NCI-H146 treated with DMSO at 0.1 percent for 48 hours (cell line): ENCODE measurements at regions not wholly inside any gene's neighbourhood (a gene's known extent, or its start where the extent isn't known, plus 50 kb on each side); places are given as distances from the start of the nearest gene placed in this dataset.
"Not testable (repeated sequence)": the region's sequence is repeated elsewhere in the genome, so short reads cannot be mapped to it uniquely, and the experiment has no call there.

ENCODE experiments used
- DNase-seq: peaks from one replicate; lab custom pipeline; 2025; ENCODE audit not compliant: unreplicated experiment; lab: John Stamatoyannopoulos, UW

DNA sequence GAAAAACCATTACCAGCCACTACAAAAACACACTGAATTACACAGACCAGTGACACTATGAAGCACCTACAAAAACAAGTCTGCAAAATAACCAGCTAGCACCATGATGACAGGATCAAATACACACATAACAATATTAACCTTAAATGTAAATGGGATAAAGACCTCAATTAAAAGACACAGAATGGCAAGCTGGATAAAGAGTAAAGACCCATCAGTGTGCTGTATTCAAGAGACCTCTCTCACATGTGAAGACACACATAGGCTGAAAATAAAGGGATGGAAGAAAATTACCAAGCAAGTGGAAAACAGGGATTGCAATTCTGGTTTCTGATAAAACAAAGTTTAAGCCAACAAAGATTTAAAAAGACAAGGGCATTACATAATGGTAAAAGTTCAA lies 482.7 kb upstream of the MCTP2 start:
- DNase-seq, result no peak

GRCh38 chr15:93734976-93735375 lies 496.4 kb upstream of the MCTP2 start:
- not testable (repeated sequence) for DNase-seq

DNA sequence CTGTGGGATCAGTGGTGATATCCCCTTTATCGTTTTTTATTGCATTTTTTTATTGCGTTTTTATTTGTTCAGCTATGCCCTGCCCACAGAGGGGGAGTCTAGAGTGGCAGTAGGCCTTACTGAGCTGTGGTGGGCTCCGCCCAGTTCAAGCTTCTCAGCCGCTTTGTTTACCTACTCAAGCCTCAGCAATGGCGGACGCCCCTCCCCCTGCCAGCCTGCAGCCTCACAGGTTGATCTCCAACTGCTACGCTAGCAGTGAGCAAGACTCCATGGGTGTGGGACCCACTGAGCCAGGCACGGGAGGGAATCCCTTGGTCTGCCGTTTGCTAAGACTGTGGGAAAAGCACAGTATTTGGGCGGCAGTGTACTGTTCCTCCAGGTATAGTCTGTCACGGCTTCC lies 500.6 kb upstream of the MCTP2 start:
- no peak for DNase-seq

GRCh38 chr15:93722165-93722564 lies 509.2 kb upstream of the MCTP2 start:
- DNase-seq, result no peak

GRCh38 chr15:93720607-93721006 lies 510.8 kb upstream of the MCTP2 start:
- no peak for DNase-seq

DNA sequence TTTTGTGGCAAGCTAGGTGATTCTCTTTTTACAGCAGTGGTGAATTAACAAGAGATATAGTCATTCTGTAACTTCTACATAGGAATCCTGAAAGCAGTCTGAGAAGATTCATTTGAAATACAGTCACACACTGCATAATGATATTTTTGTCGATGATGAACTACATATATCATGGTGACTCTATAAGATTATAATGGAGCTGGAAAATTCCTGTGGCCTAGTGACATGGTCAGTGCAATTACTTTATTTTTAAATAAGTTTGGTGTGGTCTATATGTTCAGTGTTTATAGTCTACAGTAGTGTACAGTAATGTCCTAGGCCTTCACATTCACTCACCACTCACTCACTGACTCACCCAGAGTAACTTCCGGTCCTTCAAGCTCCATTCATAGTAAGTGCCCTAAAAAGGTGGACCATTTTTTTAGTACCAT lies 511.4 kb upstream of the MCTP2 start:
- no peak for DNase-seq

DNA sequence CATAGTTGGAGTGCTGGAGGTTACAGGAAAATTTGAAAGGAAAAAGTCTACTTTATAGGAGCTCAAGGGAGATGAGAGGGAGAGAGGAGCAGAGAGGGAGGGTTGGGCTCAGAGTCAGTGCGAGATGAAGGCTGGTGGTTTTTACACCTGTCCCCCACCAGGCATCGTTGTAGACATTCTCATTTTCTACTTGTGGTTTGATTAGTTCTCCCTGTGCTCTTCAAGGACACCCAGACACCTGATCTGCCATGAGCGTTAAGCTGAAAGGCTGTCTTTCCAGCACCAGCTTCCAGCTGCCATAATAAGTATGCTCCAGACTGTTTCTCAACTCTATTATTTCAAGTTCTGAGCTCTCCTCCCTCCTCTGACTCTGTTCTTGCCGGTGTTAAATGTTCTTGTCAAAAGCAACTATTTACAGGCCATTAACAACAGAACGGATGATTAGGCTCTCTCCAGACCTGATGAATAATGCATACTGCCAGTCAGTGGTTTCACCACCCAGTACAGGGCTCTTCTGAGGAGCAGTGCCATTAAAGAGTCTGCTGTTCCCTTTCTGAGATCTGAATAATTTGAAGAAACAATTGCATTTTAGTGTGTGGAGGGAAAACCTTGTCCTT lies 514.6 kb upstream of the MCTP2 start:
- DNase-seq, result no peak

DNA sequence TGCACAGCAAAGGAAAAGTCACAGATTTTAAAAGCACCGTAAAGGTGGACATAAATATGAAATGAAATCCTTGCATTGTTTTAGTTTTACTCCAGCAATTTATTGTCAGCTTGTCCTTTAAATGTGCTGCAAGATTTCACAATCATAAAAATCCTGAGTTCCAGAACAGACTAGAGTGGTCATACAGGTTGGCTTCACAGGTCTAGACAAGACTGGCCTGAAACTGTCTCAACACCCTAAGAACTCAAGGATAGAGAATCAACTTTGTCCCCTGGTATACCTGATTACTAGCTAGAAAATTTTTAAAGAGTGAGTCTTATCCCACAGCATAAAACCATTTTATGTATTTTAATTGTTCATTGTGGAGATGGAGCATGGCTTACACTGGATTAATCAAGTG lies 521.7 kb upstream of the MCTP2 start:
- no peak for DNase-seq

DNA sequence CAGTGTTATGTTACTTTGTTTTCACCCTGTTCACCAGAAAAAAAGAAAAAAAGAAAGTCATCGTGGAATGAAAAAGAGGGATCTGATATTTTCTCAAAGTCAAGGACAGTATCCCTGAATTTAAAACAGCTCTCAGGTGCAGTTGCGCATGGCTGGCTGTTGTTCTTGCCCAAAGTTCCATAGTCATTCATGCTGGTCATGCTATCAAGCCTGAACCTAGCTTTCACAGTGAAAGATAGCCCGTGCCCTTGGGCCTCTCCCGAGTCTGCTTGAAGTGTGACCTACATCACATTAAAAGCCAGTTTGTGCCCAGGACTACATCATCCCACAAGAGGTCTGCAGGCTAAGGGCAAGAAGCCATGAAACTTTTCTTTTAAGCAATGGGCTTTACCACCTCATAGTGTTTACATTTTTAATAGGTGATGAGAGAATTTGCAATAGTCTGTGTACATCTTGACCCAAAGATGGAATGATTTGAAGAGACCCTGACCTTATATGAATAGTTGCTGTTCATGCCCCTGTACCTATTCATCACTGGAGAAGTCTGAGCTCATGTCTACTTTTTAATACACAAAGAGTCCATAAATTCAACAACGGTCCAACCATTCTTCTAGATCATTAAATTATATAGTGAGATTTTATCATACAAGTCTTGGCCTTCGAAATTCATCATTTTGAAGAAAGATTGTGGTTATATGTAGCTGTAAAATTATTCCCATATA lies 522.5 kb upstream of the MCTP2 start:
- DNase-seq, result no peak

- no peak for DNase-seq
These were observed 523.6 kb upstream of the MCTP2 start for GRCh38 chr15:93707751-93708150.

GRCh38 chr15:93706495-93707292 lies 524.7 kb upstream of the MCTP2 start:
- no peak for DNase-seq

- DNase-seq, result no peak
These were observed 525.5 kb upstream of the MCTP2 start for GRCh38 chr15:93705753-93706455.

DNA sequence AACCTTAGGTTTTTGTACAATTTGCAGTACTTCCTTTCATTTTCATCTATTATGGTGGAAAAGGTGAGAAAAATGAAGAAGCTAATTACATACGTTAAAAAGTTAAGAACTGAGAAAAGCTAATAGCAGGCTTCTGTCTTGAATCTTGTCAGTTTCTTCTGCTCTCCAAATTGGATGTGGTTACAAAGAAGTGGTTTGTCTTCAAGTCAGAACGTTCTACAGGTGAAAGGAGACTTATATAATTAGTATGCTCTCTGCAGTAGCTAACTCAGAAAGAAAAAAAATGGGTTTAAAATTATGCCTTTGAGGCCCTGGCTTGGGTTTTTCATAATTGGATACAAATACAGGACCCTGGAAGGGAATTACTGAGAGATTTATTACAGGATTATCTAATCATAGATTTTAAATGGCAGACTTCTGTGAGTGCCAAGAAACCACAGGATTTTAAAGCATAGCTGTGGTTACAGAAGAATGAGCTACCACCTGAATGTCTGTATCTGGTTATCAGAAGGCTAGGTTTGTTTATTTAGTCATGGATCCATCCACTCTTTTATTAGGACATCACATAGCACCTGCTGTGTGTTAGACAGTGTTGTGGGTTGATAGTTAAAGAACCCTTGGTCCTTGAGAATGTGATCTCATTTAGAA lies 528.1 kb upstream of the MCTP2 start:
- no peak for DNase-seq

GRCh38 chr15:93700051-93700450 lies 531.3 kb upstream of the MCTP2 start:
- no peak for DNase-seq

DNA sequence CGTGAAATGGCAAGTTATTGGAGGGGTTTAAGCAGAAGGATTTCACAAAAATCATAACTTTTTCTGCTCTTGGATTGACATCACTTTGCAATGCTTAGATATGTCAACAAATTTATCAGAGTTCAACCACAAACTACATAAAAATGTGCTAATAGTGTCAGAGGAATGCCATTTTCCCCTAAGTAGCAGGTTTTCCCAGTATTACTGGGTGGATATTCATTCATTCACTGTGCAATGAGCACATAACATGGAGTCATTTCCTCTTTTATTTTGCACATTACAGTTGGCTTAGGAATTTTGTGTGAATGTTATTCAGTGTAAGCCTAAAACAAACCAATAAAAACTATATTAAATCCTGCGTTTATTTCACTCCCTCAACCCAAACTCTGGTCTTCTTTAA lies 537.3 kb upstream of the MCTP2 start:
- no peak for DNase-seq

- DNase-seq, result no peak
These were observed 547.7 kb upstream of the MCTP2 start for GRCh38 chr15:93683651-93684050.

DNA sequence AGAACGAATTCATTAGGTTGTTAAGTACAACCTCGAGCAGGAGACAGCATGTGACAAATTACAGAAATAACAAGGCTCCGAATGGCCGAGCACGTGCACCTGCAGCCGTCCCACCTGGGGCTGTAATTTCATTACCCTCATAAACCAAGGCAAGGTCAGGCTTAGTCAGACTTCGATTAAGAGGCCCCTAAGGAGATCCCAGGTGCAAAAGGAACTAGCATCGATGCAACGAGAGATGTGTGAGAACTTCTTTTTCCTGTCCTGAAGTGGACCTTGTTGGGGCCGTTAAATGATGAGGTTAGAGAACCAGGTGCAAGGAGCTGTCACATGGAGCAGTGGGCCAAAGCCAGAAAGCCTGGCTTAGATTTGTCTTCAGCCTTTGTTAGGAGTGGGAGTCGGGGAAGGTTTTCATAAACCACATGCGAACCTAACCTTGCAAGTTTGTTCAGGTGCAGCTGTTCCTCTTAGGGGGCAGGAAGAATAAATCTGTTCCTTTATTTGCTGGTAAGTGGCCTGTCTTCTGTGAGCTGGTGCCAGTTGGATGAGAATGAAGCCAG lies 559.9 kb upstream of the MCTP2 start:
- no peak for DNase-seq

GRCh38 chr15:93670931-93671330 lies 560.4 kb upstream of the MCTP2 start:
- no peak for DNase-seq

DNA sequence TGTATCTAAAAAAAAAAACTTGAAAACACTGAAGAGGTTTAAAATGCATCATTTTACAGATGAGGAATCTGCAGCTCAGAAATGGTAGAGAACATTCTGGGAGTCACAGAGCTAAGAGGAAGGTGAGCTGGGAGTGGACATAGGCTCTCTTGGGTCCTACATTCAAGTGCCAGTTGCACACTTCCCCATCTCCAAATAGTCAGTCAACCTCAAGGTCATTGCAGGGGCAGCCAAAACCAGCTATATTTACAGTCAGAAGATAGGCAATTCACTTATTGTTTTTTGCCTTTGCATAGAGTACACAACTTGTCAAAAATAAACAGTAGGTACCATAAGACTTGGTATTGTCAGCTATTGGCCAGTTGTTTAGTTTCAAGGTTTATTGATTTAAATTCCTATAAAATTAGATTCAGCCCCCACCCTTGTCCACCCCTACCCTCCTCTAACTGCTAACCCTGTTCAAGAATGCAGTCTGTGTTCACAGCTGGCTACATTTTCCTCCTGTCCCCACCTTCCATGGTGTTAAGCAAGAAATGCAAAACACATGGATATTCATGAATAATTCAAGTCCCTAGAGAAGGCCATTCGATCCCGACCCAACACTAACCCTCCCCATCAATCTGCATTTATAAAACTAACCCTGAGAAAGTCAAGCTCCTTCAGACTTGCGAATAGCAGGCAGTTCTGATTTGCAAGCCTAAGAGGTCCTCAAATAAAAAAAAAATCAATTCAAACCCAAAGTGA lies 567.0 kb upstream of the MCTP2 start:
- no peak for DNase-seq
